ENCODE measurements at regions not wholly inside any gene's neighbourhood (a gene's known extent, or its start where the extent isn't known, plus 50 kb on each side); places are given as distances from the start of the nearest gene placed in this dataset.

DNA sequence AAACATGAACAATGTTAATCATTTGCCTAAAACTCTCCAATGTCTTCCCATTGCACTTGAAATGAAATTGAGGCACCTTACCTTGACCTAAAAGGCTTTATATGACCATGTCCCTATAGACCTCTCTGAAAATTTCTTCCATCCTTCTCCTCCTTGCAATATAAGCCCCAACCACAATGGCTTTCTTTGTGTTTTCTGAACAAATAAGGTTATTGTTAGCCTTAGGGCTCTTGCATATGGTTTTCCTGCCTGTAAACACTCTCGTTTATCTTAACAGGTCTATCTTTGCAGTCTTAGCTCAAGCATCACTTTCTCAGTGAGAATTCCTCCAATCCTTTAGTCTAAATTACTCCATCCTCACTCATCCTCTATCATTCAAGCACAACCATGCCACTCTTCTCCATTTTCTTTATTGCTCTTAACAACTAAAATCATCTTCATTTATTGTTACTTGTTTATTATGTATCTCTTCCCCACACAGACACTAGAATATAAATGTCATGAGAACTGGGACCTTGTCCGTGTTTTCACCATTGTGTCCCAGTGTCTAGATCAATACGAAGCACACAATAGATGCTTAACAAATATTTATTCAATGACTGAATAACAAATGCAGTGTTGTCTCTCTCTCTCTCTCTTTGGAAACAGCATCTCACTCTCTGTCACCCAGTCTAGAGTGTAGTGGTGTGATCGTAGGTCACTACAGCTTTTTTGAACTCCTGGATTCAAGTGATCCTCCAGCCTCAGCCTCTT, 129.3 kb downstream of the RDH14 start:
- Histone ChIP-seq H4K20me1 (ENCODE audit: low read depth, low read length) (no peaks in the 10 kb centered on the region), H3K79me2 (ENCODE audit: insufficient read depth, low read length) (no peaks in the 10 kb centered on the region)

DNA sequence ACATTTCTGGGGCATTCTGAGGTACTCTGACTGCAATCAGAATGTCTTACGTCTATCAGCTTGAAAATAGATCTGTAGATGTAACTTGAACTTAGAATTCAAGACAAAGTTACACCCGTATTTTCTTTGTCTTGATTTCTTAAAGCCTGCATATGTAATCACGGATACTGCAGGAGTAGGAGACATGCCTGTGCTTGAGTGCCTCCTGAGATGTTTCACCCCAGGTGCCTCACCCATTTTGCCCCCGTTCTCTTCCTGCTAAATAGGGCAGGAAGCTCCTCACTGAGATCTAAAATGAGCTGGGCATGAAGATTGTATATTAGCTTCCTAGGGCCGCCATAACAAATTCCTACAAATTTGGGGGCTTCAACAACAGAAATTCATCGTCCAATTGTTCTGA, 131.9 kb downstream of the RDH14 start:
- Histone ChIP-seq H3K4me2 (ENCODE audit: low read depth, low read length, poor library complexity, severe bottlenecking) (no peak overlapping the region), H3K36me3 (ENCODE audit: low read length) (no peaks in the 10 kb centered on the region)

More for the DNA sequence above, 129.3 kb downstream of the RDH14 start:
- Histone ChIP-seq H3K9me2 (replicated peaks; ENCODE audit: insufficient read depth, low read length) (no peaks in the 10 kb centered on the region), H3K27me3 (ENCODE audit: low read length) (no peaks in the 10 kb centered on the region), H3F3A (ENCODE audit: insufficient read depth) (no peaks in the 10 kb centered on the region), H3K27ac (ENCODE audit: low read depth, low read length) (no peak overlapping the region), H3K9ac (ENCODE audit: low read length) (no peak overlapping the region), H3K9me3 (ENCODE audit: insufficient read depth, low read length) (no peaks in the 10 kb centered on the region), H3K4me3 (ENCODE audit: insufficient read depth, low read length, poor library complexity, severe bottlenecking) (no peak overlapping the region), H3K36me3 (ENCODE audit: low read length) (no peaks in the 10 kb centered on the region), H3K4me2 (ENCODE audit: low read depth, low read length, poor library complexity, severe bottlenecking) (no peak overlapping the region), H2AFZ (ENCODE audit: low read depth, low read length, severe bottlenecking) (no peak overlapping the region)
- TF ChIP-seq EZH2phosphoT487 (conservative IDR thresholded peaks at IDR 0.05; ENCODE audit: low read length), result no peak
- TF ChIP-seq, protein P1, sequence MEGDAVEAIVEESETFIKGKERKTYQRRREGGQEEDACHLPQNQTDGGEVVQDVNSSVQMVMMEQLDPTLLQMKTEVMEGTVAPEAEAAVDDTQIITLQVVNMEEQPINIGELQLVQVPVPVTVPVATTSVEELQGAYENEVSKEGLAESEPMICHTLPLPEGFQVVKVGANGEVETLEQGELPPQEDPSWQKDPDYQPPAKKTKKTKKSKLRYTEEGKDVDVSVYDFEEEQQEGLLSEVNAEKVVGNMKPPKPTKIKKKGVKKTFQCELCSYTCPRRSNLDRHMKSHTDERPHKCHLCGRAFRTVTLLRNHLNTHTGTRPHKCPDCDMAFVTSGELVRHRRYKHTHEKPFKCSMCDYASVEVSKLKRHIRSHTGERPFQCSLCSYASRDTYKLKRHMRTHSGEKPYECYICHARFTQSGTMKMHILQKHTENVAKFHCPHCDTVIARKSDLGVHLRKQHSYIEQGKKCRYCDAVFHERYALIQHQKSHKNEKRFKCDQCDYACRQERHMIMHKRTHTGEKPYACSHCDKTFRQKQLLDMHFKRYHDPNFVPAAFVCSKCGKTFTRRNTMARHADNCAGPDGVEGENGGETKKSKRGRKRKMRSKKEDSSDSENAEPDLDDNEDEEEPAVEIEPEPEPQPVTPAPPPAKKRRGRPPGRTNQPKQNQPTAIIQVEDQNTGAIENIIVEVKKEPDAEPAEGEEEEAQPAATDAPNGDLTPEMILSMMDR (IDR thresholded peaks at IDR 0.05; ENCODE audit: insufficient read depth, low read length, poor library complexity, severe bottlenecking), result no peak

DNA sequence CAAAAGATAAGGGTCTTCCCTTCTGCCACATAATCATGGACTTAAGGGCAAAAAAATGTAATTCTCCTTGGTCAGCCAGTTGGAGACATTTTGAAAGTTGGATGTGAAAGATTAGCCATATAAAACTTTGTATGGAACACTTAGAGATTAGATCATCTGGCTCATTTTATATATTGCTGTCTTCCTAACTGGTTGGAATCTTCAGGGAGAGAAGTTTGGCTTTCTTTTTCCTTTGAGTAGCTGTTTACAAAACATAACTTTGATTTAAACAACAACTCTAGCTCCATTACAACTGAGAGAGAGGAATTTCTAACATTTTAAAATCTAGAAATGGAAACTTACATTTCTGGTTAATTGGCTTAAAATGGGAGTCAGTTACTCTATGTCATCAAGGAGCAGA, 132.7 kb downstream of the RDH14 start:
- H3K27ac ChIP-seq (ENCODE audit: low read depth, low read length), result no peak overlapping the region
- no peaks in the 10 kb centered on the region for H3K79me2 ChIP-seq (ENCODE audit: insufficient read depth, low read length)
- H3K9me3 ChIP-seq (ENCODE audit: insufficient read depth, low read length), result no peaks in the 10 kb centered on the region
- H3K9ac ChIP-seq (ENCODE audit: low read length), result no peak overlapping the region
- no peak for TF ChIP-seq EZH2phosphoT487 (conservative IDR thresholded peaks at IDR 0.05; ENCODE audit: low read length)
- TF ChIP-seq, protein P1 (IDR thresholded peaks at IDR 0.05; ENCODE audit: insufficient read depth, low read length, poor library complexity, severe bottlenecking), result no peak
- H3K27me3 ChIP-seq (ENCODE audit: low read length), result no peaks in the 10 kb centered on the region
- H3K36me3 ChIP-seq (ENCODE audit: low read length), result no peaks in the 10 kb centered on the region
- H3K4me3 ChIP-seq (ENCODE audit: insufficient read depth, low read length, poor library complexity, severe bottlenecking), result no peak overlapping the region
- H3K4me2 ChIP-seq (ENCODE audit: low read depth, low read length, poor library complexity, severe bottlenecking), result no peak overlapping the region
- no peak overlapping the region for H2AFZ ChIP-seq (ENCODE audit: low read depth, low read length, severe bottlenecking)
- no peaks in the 10 kb centered on the region for H4K20me1 ChIP-seq (ENCODE audit: low read depth, low read length)
- no peaks in the 10 kb centered on the region for H3K9me2 ChIP-seq (replicated peaks; ENCODE audit: insufficient read depth, low read length)
- H3F3A ChIP-seq (ENCODE audit: insufficient read depth), result no peaks in the 10 kb centered on the region

More for the DNA sequence above, 131.9 kb downstream of the RDH14 start:
- H3K9me2 ChIP-seq (replicated peaks; ENCODE audit: insufficient read depth, low read length), result no peaks in the 10 kb centered on the region
- H4K20me1 ChIP-seq (ENCODE audit: low read depth, low read length), result no peaks in the 10 kb centered on the region
- TF ChIP-seq EZH2phosphoT487 (conservative IDR thresholded peaks at IDR 0.05; ENCODE audit: low read length), result no peak
- TF ChIP-seq, protein P1 (IDR thresholded peaks at IDR 0.05; ENCODE audit: insufficient read depth, low read length, poor library complexity, severe bottlenecking), result no peak
- H3K79me2 ChIP-seq (ENCODE audit: insufficient read depth, low read length), result no peaks in the 10 kb centered on the region
- no peak overlapping the region for H3K4me3 ChIP-seq (ENCODE audit: insufficient read depth, low read length, poor library complexity, severe bottlenecking)
- H3K9me3 ChIP-seq (ENCODE audit: insufficient read depth, low read length), result no peaks in the 10 kb centered on the region
- H2AFZ ChIP-seq (ENCODE audit: low read depth, low read length, severe bottlenecking), result no peak overlapping the region
- no peak overlapping the region for H3K27ac ChIP-seq (ENCODE audit: low read depth, low read length)
- H3K27me3 ChIP-seq (ENCODE audit: low read length), result no peaks in the 10 kb centered on the region
- H3K9ac ChIP-seq (ENCODE audit: low read length), result no peak overlapping the region
- no peaks in the 10 kb centered on the region for H3F3A ChIP-seq (ENCODE audit: insufficient read depth)
